ENCODE measurements at regions not wholly inside any gene's neighbourhood (a gene's known extent, or its start where the extent isn't known, plus 50 kb on each side); places are given as distances from the start of the nearest gene placed in this dataset.

DNA sequence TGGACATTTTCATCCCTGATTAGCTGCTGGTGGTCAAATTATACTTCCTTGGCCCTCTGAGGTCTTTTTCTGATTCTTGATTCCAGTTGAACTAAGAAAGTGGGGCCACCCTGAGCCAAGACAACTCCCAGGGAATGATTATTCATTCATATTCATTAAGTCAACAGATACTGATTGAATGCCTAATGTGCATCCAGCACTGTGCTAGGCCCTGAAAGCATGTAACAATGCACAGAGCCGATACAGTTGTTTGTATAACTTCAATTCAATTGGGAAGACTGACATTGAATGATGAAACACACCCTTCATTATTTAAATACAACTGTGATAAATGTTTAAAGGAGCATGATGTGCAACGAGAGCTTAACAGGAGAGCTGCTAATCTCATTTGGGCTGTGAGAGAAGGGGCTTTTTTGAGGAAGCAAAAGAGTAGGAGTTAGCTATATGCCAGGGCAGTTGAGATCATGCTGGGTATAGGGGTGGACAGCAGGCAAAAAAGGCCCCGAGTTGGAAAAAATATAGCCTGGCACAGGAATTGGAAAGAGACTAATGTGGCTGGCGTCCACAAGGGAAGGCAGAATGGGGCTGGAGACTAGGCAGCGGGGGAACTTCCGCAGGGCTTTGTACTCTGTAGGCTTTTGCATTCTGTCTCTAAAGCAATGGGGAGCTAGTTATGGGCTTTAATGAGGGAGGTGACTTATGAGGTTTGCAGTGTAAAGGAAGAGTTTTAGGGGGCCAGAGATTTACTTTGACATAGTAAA, 57.2 kb upstream of the ACVR1 start:
- DNase-seq, result no peak

DNA sequence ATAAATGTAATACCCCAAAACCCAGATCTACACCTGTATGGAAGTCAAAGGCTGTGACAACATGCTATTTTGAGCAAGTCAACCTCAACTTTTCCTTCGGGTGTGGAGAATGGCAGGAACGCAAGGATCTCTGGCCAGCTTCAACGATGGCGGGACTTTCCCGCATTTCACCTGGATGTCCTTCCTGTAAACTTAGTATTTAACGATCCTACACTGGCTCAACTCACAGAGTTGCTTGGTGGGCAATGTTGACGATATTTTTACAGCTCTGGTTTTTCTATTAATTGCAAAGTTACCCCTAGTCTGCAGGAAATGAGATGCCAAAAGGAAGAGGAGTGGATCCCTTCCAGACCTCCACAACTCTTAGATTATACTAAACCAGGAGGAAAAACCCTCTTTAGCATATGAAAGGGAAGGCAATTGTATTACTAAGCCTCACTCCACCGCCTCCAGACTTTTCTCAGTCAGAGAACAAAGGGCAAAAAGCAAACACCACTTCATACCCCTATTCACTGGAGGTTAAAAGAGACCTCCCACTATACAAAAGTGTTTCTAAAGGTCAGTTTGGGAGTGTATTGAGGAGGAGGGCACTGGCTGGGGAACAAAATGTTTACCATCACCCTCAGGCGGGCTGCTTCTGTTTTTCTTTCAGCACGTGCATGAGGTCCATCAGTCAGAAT, 56.5 kb upstream of the ACVR1 start:
- DNase-seq, result no peak

DNA sequence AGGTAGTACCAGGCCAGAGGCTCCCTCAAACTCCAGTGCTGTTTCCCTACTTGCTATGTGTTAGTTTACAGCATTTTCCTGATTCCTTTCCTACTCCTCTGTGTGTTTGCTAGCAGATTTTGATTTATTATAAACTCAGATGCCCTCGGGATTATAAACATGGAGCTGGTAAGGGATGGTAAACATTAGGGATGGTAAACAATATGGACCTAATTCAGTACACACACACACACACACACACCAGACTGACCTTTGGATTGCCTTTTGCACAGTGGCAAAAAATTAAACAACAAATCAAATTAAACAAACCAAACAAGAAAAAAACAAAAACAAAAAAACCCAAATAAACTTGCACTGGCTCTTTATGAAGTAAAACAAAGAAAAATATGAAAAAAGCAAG, 55.4 kb upstream of the ACVR1 start:
- DNase-seq, result no peak

DNA sequence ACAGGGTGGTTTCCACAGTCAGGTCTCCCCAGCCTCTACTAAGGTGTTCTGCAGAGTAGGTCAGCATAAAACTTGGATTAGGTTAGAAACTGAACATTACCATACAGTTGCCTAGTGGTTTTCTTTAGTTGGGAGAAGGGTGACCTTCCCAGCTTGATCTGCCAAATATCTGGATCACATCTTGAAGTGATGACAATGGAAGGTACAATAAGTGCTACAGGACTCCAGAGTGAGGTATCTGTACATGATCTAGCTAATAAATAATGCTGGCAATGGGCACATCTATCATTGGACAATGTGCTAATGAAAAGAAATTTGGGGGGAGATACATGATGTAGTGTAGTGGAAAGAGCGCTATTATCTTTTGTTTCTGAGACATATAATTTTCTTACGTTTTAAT, 54.6 kb upstream of the ACVR1 start:
- DNase-seq, result no peak

DNA sequence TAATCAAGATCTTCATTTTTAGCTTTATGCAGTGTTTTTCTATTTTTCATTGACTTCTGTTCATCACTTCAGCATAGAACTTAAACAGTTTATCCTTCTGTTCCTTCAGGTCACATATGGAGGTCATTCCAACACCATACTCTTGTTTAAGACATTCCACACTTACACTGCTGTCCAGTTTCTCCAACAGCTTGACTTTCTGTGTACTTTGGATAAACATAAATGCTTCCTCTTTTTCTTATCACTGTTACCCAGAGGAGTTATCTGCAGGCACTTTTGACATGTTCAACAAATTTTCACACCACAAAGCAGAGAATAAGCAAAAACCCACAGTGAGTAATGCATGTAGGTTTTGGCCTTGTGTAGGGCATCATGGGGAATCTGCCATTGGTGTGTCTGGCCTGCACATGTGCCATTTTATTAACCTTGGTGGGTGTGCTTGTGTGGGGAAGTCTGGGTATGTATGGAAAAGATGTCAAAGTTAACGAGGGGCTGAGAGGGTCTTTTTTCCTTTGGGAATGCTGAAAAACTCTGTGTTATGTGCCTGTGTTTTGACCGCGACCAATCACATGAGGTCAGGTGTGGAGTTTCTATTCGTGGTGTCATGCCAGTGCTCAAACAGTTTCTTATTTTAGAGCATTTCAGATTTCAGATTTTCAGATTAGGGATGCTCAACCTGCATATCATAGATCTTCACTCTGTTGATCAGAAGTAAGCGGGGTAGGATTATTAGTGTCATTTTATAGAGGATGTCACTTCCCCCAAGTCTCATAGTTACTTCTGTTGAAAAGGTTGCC, 53.9 kb upstream of the ACVR1 start:
- DNase-seq, result no peak

DNA sequence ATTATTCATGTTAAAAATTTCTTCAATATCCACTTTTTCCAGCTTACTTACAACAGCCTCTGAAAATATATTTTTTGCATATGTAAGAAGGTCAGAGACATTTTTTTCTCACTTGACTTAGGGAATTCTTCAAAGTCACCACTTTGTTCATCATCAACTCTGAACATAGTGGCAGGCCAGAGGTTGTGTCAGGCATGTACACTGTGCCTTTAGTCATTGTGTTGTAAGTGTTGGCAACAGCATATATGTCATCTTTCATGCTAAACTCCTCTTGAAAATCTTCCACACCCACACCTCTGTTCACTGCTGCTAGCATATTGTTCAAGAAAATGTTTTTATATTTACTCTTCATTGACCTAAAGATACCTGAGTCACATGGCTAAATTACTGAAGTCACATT, 52.2 kb upstream of the ACVR1 start:
- no peak for DNase-seq

DNA sequence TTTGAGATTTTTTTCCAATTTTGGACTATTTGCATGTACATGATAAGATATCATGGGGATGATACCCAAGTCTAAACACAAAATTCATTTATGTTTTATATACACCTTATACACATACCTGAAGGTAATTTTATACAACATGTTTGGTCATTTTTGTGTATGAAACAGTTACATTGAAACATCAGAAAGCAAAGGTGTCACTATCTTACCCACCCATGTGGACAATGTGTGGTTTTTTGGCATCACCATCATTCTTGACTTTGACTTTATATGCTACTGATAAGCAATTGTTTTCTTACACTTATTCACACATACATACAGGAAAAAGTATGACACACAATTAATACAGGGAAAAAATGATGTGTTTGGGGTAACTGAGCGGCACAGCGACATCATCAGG, 51.0 kb upstream of the ACVR1 start:
- DNase-seq, result no peak
